ENCODE measurements at regions not wholly inside any gene's neighbourhood (a gene's known extent, or its start where the extent isn't known, plus 50 kb on each side); places are given as distances from the start of the nearest gene placed in this dataset.

DNA sequence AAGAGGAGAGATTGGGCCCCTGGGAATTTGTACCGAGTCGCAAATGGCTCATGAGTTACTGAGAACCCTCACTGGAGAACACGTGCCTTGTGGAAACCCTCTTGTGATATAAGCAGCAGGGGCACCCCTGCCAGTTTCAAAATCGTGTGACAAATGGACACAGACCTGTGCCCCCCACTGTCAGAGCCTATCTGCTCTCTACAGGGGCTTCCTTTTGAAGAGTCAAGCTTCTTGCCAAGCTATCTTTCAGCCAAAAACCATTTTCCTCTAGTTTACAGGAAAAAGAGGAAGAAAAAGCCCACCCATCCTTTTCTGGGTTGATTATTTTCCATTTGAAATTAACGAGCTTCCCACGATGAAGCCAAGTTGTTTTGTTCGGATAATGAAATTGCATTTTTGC lies 64.1 kb upstream of the MPP7 start (continued):
- TF ChIP-seq, protein P1, sequence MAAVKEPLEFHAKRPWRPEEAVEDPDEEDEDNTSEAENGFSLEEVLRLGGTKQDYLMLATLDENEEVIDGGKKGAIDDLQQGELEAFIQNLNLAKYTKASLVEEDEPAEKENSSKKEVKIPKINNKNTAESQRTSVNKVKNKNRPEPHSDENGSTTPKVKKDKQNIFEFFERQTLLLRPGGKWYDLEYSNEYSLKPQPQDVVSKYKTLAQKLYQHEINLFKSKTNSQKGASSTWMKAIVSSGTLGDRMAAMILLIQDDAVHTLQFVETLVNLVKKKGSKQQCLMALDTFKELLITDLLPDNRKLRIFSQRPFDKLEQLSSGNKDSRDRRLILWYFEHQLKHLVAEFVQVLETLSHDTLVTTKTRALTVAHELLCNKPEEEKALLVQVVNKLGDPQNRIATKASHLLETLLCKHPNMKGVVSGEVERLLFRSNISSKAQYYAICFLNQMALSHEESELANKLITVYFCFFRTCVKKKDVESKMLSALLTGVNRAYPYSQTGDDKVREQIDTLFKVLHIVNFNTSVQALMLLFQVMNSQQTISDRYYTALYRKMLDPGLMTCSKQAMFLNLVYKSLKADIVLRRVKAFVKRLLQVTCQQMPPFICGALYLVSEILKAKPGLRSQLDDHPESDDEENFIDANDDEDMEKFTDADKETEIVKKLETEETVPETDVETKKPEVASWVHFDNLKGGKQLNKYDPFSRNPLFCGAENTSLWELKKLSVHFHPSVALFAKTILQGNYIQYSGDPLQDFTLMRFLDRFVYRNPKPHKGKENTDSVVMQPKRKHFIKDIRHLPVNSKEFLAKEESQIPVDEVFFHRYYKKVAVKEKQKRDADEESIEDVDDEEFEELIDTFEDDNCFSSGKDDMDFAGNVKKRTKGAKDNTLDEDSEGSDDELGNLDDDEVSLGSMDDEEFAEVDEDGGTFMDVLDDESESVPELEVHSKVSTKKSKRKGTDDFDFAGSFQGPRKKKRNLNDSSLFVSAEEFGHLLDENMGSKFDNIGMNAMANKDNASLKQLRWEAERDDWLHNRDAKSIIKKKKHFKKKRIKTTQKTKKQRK (IDR thresholded peaks at IDR 0.05; ENCODE audit: borderline replicate concordance, low read depth, low read length), result no peak
- TF ChIP-seq, protein P2, sequence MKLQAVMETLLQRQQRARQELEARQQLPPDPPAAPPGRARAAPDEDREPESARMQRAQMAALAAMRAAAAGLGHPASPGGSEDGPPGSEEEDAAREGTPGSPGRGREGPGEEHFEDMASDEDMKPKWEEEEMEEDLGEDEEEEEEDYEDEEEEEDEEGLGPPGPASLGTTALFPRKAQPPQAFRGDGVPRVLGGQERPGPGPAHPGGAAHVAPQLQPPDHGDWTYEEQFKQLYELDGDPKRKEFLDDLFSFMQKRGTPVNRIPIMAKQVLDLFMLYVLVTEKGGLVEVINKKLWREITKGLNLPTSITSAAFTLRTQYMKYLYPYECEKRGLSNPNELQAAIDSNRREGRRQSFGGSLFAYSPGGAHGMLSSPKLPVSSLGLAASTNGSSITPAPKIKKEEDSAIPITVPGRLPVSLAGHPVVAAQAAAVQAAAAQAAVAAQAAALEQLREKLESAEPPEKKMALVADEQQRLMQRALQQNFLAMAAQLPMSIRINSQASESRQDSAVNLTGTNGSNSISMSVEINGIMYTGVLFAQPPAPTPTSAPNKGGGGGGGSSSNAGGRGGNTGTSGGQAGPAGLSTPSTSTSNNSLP (IDR thresholded peaks at IDR 0.05; ENCODE audit: borderline replicate concordance, low read depth, low read length), result no peak
- TF ChIP-seq RBM34 (IDR thresholded peaks at IDR 0.05; ENCODE audit: borderline replicate concordance, insufficient read depth, low read length), result no peak

DNA sequence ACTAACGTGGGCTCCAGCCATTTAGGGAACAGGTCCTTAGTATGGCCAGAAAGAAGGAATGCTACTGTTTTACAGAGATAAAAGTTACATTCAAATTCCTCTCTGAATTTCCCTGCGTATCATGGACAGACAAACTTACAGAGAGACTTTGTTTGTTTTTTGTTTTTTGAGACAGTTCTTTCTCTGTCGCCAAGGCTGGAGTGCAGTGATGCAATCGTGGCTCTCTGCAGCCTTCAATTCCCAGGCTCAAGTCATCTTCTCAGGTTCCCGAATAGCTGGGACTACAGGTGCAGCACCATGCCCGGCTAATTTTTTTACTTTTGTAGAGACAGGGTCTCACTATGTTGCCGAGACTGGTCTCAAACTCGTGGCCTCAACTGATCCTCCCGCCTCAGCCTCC lies 64.5 kb upstream of the MPP7 start:
- no peaks in the 10 kb centered on the region for H3K4me1 ChIP-seq (replicated peaks in 1 of 2; ENCODE audit: control insufficient read depth in 2 of 2, insufficient read depth in 2 of 2, low read length in 2 of 2)
- H3K36me3 ChIP-seq (ENCODE audit: control insufficient read depth, insufficient read depth, low read length), result no peaks in the 10 kb centered on the region
- POLR2A ChIA-PET, result interaction anchor here (0.7 kb wide), 1 partner anchor 832 kb away, joined by 4 read pairs; no protein-coding TSS in a partner anchor
- H3K9me3 ChIP-seq (replicated peaks; ENCODE audit: control insufficient read depth, insufficient read depth, low read depth, low read length), result no peaks in the 10 kb centered on the region
- TF ChIP-seq CEBPG (CRISPR knock-in tag; IDR thresholded peaks at IDR 0.05) (no peak), CEBPG (tag; conservative IDR thresholded peaks at IDR 0.05 in 1 of 2, IDR thresholded peaks at IDR 0.05 in 1 of 2) (peak in 1 of 2 experiments; percentile 39; a peak in 1 of 4 replicates), CEBPB (tag; IDR thresholded peaks at IDR 0.05) (peak; percentile 29; the same call in 1 of the 2 replicates)
- TF ChIP-seq, protein P3, sequence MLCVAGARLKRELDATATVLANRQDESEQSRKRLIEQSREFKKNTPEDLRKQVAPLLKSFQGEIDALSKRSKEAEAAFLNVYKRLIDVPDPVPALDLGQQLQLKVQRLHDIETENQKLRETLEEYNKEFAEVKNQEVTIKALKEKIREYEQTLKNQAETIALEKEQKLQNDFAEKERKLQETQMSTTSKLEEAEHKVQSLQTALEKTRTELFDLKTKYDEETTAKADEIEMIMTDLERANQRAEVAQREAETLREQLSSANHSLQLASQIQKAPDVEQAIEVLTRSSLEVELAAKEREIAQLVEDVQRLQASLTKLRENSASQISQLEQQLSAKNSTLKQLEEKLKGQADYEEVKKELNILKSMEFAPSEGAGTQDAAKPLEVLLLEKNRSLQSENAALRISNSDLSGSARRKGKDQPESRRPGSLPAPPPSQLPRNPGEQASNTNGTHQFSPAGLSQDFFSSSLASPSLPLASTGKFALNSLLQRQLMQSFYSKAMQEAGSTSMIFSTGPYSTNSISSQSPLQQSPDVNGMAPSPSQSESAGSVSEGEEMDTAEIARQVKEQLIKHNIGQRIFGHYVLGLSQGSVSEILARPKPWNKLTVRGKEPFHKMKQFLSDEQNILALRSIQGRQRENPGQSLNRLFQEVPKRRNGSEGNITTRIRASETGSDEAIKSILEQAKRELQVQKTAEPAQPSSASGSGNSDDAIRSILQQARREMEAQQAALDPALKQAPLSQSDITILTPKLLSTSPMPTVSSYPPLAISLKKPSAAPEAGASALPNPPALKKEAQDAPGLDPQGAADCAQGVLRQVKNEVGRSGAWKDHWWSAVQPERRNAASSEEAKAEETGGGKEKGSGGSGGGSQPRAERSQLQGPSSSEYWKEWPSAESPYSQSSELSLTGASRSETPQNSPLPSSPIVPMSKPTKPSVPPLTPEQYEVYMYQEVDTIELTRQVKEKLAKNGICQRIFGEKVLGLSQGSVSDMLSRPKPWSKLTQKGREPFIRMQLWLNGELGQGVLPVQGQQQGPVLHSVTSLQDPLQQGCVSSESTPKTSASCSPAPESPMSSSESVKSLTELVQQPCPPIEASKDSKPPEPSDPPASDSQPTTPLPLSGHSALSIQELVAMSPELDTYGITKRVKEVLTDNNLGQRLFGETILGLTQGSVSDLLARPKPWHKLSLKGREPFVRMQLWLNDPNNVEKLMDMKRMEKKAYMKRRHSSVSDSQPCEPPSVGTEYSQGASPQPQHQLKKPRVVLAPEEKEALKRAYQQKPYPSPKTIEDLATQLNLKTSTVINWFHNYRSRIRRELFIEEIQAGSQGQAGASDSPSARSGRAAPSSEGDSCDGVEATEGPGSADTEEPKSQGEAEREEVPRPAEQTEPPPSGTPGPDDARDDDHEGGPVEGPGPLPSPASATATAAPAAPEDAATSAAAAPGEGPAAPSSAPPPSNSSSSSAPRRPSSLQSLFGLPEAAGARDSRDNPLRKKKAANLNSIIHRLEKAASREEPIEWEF (CRISPR knock-in tag; IDR thresholded peaks at IDR 0.05), result no peak
- H3K4me3 ChIP-seq, result no peak overlapping the region
- no peaks in the 10 kb centered on the region for H3K9me1 ChIP-seq (ENCODE audit: control insufficient read depth, insufficient read depth, low read length)
- H3K9ac ChIP-seq (ENCODE audit: insufficient read depth in 1 of 2, low read depth in 2 of 2, low read length in 2 of 2), result no peak overlapping the region
- H3K4me2 ChIP-seq (ENCODE audit: insufficient read depth, low read length), result no peak overlapping the region
- WGBS (ENCODE audit: insufficient coverage, low coverage, missing lambda C conversion rate), result 1% methylated on average over 9 of the region's 9 CpGs
- no peaks in the 10 kb centered on the region for H4K20me1 ChIP-seq (replicated peaks; ENCODE audit: control insufficient read depth, insufficient read depth, low read length)
- CTCF ChIA-PET (ENCODE audit: low intra/inter-chr PET ratio), result no interaction called here
- intact Hi-C loops (cut with micrococcal nuclease) (no loop called here), in situ Hi-C loops (cut with MboI) (no loop called here)
- no peaks in the 10 kb centered on the region for H3K79me2 ChIP-seq (ENCODE audit: control insufficient read depth, insufficient read depth, low read length)
- no peaks in the 10 kb centered on the region; a peak in 2 of 5 replicates for H3K27me3 ChIP-seq (ENCODE audit: control insufficient read depth in 2 of 2, insufficient read depth in 2 of 2, low read length in 2 of 2)
- no peak overlapping the region for H3K27ac ChIP-seq (ENCODE audit: extremely low read depth, low read depth, low read length)
- BruUV-seq (replicated peaks), result no TSS peak
- FAIRE-seq (no peak), DNase-seq (ENCODE audit: extremely low read depth in 1 of 4, low spot score in 3 of 4) (no peak), ATAC-seq (no peak)
- no peak overlapping the region for H2AFZ ChIP-seq (ENCODE audit: low read depth, low read length)
